Right atrium auricular region (tissue), 2 donors: ENCODE measurements at regions not wholly inside any gene's neighbourhood (a gene's known extent, or its start where the extent isn't known, plus 50 kb on each side); places are given as distances from the start of the nearest gene placed in this dataset.
A peak's percentile ranks its signal among the peaks of the same experiment; 100 is the strongest.

Experiments
- DNase-seq: peaks from one replicate; pipeline ENCODE4 v3.0.0-alpha.2; 2019; ENCODE audit warnings: low spot score
- H3K27ac ChIP-seq, 2 donors: fragments of 200-600 bp; sonication (generic); 1 replicate in 1 of 2; 2 replicates in 1 of 2; pipeline ENCODE4 v1.5.1; 2016 to 2019
- H3K27me3 ChIP-seq, 2 donors: fragments of 200-600 bp; sonication (generic); one replicate each; pipeline versions ENCODE4 v1.5.1 to v1.6.0; 2017 to 2019
- H3K36me3 ChIP-seq: fragments of 200-600 bp; sonication (generic); one replicate; pipeline ENCODE4 v1.5.1; 2016
- H3K4me1 ChIP-seq, 2 donors: fragments of 200-600 bp; sonication (generic); one replicate each; pipeline versions ENCODE4 v1.5.1 to v1.6.0; 2017 to 2019
- H3K4me3 ChIP-seq, 2 donors: fragments of 200-600 bp; sonication (generic); 1 replicate in 1 of 2; 2 replicates in 1 of 2; pipeline ENCODE4 v1.5.1; 2017 to 2019; ENCODE audit warnings: mild to moderate bottlenecking in 1 of 2, moderate library complexity in 1 of 2
- H3K9me3 ChIP-seq, 2 donors: fragments of 200-600 bp; sonication (generic); one replicate each; pipeline ENCODE4 v1.5.1; 2019
- TF ChIP-seq, protein P1 (sequence below), 2 donors: fragments of 200-600 bp; sonication (generic); IDR thresholded peaks; one replicate each; pipeline ENCODE4 v1.5.1; 2019; ENCODE audit warnings: antibody characterized with exemption in 2 of 2

DNA sequence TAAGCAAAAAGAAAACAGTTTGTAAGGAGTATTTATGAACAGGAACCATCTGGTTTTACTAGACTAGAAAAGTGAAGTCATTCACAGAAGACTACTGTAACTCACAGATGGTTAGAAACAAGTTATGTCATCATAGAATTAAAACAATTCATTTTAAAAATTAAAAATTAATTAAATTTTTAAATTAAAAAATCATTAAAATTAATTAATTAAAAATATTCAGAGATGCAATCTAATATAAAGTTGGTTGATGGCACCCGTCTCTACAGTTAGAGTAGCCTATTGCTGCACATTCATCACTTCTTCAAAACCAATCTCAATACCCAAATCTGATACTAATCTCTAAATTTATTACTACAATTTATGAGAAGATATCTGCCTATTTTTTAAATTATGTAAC is 454.8 kb upstream of the NUPR2 start:
- DNase-seq = no peak
- TF ChIP-seq, protein P1, sequence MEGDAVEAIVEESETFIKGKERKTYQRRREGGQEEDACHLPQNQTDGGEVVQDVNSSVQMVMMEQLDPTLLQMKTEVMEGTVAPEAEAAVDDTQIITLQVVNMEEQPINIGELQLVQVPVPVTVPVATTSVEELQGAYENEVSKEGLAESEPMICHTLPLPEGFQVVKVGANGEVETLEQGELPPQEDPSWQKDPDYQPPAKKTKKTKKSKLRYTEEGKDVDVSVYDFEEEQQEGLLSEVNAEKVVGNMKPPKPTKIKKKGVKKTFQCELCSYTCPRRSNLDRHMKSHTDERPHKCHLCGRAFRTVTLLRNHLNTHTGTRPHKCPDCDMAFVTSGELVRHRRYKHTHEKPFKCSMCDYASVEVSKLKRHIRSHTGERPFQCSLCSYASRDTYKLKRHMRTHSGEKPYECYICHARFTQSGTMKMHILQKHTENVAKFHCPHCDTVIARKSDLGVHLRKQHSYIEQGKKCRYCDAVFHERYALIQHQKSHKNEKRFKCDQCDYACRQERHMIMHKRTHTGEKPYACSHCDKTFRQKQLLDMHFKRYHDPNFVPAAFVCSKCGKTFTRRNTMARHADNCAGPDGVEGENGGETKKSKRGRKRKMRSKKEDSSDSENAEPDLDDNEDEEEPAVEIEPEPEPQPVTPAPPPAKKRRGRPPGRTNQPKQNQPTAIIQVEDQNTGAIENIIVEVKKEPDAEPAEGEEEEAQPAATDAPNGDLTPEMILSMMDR (IDR thresholded peaks at IDR 0.05) = no peak
- H3K27ac ChIP-seq = no peak overlapping the region
- no peaks in the 10 kb centered on the region for H3K36me3 ChIP-seq
- H3K4me1 ChIP-seq = no peaks in the 10 kb centered on the region
- no peak overlapping the region for H3K4me3 ChIP-seq
- H3K27me3 ChIP-seq = peaks cover 0 to 4% of the 10 kb centered on the region in 2 donors
- no peaks in the 10 kb centered on the region for H3K9me3 ChIP-seq

DNA sequence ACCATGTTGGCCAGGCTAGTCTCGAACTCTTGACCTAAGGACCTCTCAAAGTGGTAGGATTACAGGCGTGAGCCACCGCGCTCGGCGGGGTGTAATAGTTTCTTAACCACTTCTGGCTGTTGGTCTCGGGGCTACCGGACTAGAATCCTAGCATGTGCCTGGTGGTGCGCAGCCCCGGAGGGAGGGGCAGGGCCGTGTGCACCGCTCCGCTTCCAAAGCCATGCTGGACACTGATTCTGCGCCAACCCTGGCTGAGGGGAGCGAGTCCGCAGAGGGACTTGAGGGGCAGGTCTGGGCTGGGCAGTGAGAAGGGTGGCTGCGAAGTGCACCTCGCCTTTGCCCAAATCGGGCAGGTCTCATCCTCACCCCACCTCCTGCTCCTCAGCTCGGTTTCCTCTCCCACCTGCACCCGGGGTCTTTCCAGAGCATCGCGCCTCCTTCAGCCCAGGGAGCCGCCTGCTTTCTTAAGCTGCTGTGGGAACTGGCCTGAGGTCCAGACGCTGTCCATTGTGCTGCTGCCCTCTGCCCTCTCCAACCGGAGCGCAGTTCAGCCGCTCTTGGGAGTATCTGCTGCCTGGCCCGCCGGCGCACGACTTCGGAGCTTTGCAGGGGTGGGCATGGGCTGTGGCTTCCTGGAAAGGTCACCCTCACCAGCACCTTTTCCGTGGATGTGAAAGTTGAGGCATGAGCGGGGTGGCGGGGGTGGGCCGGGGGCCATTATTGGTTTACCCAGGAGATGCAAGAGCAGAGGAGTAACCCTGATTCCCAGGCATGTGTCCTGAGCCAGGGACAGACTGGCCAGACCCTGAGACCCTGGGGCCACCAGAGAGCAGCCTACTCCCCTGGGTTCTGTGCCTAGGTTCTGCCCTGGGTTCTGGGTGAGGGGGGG is 422.6 kb upstream of the NUPR2 start:
- no peaks in the 10 kb centered on the region for H3K27me3 ChIP-seq
- H3K36me3 ChIP-seq = no peaks in the 10 kb centered on the region
- DNase-seq = no peak
- H3K9me3 ChIP-seq = peaks cover 0 to 20% of the 10 kb centered on the region in 2 donors
- TF ChIP-seq, protein P1 (IDR thresholded peaks at IDR 0.05) = no peak
- no peak overlapping the region for H3K27ac ChIP-seq
- no peaks in the 10 kb centered on the region for H3K4me1 ChIP-seq
- H3K4me3 ChIP-seq = no peak overlapping the region

DNA sequence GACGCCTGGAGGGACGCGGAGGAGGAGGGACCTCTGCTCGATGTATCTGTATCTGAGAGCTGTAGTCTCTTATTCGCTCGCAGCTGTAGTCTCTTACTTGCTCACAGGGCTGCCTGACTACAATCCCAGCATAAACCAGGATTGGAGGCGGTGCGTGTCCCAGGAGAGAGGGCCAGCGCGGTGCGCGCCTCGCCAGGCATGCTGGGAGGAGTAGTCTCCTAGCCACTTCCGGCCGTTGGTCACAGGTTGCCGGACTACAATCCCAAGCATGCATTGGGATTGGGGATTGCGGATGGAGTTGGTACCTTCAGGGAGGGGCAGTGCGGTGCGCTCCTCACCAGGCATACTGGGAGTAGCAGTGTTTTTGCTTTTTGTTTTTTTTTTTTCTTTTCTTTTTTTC is 421.7 kb upstream of the NUPR2 start:
- H3K27me3 ChIP-seq = no peaks in the 10 kb centered on the region
- H3K4me1 ChIP-seq = no peaks in the 10 kb centered on the region
- H3K9me3 ChIP-seq = peaks cover 0 to 20% of the 10 kb centered on the region in 2 donors
- no peak overlapping the region for H3K27ac ChIP-seq
- TF ChIP-seq, protein P1 (IDR thresholded peaks at IDR 0.05) = no peak
- peak overlapping the region in 1 of 2 donors; percentile 17 for H3K4me3 ChIP-seq
- no peak for DNase-seq
- H3K36me3 ChIP-seq = no peaks in the 10 kb centered on the region

DNA sequence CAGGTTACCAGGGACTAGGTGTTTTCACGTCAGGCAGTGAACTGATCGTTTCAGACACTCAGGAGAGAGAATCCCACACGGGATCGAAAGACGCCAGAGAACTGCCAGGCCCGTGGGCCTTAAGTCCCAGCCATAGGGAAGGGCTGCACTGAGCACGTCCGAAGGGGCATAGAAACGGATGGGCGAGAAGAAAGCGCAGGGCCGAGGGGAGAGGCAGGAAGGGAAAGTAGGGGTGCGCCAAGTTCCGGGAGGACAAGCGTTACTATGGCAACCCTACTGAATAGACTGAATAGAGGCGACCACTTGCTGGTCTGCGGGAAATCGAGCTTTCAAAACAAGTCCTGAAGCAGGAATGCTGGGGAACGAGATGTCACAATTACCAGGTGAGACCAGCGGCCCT is 421.3 kb upstream of the NUPR2 start:
- Histone ChIP-seq H3K27ac (no peak overlapping the region), H3K4me3 (peak overlapping the region in 1 of 2 donors; percentile 17), H3K9me3 (peaks cover 0 to 20% of the 10 kb centered on the region in 2 donors), H3K4me1 (no peaks in the 10 kb centered on the region), H3K27me3 (no peaks in the 10 kb centered on the region), H3K36me3 (no peaks in the 10 kb centered on the region)
- no peak for DNase-seq
- TF ChIP-seq, protein P1 (IDR thresholded peaks at IDR 0.05) = no peak

DNA sequence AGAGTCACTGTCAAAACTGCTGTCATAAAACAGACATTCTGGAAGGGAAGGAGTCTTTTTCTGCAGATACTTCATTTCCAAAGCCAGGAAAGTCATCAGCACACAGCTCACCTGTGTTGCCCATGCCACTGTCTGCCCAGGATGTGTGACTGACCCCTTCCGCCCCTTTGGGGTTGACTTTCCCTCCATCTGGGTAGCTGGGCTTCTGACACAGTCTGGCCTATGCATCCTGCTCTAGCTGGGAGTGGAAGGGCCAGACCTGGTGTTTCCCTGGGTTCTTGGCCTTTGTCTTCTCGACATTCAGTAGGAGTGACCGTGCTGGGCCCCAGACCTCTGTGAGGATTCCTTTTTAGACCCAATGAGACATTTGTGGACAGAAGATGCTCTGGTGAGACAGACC is 378.9 kb upstream of the NUPR2 start:
- no peaks in the 10 kb centered on the region for H3K36me3 ChIP-seq
- peaks cover 0 to 48% of the 10 kb centered on the region in 2 donors for H3K9me3 ChIP-seq
- H3K4me3 ChIP-seq = no peak overlapping the region
- no peak for DNase-seq
- no peaks in the 10 kb centered on the region for H3K4me1 ChIP-seq
- TF ChIP-seq, protein P1 (IDR thresholded peaks at IDR 0.05) = no peak
- H3K27ac ChIP-seq = no peak overlapping the region
- H3K27me3 ChIP-seq = no peaks in the 10 kb centered on the region
